ENCODE measurements at regions not wholly inside any gene's neighbourhood (a gene's known extent, or its start where the extent isn't known, plus 50 kb on each side); places are given as distances from the start of the nearest gene placed in this dataset.

GRCh38 chr9:99303177-99303576 lies 81.1 kb downstream of the SEC61B start:
- TF ChIP-seq, protein P1, sequence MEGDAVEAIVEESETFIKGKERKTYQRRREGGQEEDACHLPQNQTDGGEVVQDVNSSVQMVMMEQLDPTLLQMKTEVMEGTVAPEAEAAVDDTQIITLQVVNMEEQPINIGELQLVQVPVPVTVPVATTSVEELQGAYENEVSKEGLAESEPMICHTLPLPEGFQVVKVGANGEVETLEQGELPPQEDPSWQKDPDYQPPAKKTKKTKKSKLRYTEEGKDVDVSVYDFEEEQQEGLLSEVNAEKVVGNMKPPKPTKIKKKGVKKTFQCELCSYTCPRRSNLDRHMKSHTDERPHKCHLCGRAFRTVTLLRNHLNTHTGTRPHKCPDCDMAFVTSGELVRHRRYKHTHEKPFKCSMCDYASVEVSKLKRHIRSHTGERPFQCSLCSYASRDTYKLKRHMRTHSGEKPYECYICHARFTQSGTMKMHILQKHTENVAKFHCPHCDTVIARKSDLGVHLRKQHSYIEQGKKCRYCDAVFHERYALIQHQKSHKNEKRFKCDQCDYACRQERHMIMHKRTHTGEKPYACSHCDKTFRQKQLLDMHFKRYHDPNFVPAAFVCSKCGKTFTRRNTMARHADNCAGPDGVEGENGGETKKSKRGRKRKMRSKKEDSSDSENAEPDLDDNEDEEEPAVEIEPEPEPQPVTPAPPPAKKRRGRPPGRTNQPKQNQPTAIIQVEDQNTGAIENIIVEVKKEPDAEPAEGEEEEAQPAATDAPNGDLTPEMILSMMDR (IDR thresholded peaks at IDR 0.05), result no peak
- no peak for TF ChIP-seq CREM (CRISPR knock-in tag; IDR thresholded peaks at IDR 0.05)
- TF ChIP-seq, protein P2, sequence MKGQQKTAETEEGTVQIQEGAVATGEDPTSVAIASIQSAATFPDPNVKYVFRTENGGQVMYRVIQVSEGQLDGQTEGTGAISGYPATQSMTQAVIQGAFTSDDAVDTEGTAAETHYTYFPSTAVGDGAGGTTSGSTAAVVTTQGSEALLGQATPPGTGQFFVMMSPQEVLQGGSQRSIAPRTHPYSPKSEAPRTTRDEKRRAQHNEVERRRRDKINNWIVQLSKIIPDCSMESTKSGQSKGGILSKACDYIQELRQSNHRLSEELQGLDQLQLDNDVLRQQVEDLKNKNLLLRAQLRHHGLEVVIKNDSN (CRISPR knock-in tag; IDR thresholded peaks at IDR 0.05), result no peak
- no peak for TF ChIP-seq RELA (CRISPR knock-in tag; IDR thresholded peaks at IDR 0.05; ENCODE audit: borderline replicate concordance)
- TF ChIP-seq SMAD4 (CRISPR knock-in tag; IDR thresholded peaks at IDR 0.05), result no peak
- TF ChIP-seq, protein P3, sequence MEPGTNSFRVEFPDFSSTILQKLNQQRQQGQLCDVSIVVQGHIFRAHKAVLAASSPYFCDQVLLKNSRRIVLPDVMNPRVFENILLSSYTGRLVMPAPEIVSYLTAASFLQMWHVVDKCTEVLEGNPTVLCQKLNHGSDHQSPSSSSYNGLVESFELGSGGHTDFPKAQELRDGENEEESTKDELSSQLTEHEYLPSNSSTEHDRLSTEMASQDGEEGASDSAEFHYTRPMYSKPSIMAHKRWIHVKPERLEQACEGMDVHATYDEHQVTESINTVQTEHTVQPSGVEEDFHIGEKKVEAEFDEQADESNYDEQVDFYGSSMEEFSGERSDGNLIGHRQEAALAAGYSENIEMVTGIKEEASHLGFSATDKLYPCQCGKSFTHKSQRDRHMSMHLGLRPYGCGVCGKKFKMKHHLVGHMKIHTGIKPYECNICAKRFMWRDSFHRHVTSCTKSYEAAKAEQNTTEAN (CRISPR knock-in tag; IDR thresholded peaks at IDR 0.05), result no peak

Measured in WTC11 (cell line).